ENCODE measurements at regions not wholly inside any gene's neighbourhood (a gene's known extent, or its start where the extent isn't known, plus 50 kb on each side); places are given as distances from the start of the nearest gene placed in this dataset.

DNA sequence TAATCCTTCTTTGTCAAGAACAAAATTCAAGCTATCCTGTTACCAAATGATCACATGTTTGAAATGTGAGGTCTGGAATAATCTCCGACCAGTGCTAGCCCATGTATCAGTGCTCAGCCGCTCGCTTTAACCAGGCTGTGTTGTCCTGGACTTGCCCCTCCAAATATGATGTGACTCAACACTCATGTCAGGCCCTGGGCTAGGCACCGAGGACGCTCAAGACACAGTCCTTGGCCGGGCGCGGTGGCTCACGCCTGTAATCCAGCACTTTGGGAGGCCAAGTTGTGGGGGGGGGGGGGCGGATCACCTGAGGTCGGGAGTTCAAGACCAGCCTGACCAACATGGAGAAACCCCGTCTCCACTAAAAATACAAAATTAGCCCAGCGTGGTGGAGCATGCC lies 54.1 kb upstream of the WNT7B start:
- TF ChIP-seq, protein P1, sequence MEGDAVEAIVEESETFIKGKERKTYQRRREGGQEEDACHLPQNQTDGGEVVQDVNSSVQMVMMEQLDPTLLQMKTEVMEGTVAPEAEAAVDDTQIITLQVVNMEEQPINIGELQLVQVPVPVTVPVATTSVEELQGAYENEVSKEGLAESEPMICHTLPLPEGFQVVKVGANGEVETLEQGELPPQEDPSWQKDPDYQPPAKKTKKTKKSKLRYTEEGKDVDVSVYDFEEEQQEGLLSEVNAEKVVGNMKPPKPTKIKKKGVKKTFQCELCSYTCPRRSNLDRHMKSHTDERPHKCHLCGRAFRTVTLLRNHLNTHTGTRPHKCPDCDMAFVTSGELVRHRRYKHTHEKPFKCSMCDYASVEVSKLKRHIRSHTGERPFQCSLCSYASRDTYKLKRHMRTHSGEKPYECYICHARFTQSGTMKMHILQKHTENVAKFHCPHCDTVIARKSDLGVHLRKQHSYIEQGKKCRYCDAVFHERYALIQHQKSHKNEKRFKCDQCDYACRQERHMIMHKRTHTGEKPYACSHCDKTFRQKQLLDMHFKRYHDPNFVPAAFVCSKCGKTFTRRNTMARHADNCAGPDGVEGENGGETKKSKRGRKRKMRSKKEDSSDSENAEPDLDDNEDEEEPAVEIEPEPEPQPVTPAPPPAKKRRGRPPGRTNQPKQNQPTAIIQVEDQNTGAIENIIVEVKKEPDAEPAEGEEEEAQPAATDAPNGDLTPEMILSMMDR (IDR thresholded peaks at IDR 0.05) = no peak
- no peak for TF ChIP-seq POLR2A (IDR thresholded peaks at IDR 0.05)

Measured in thyroid gland (tissue), 4 donors.